Testis (tissue), 2 donors: ENCODE measurements at regions not wholly inside any gene's neighbourhood (a gene's known extent, or its start where the extent isn't known, plus 50 kb on each side); places are given as distances from the start of the nearest gene placed in this dataset.

Experiments used
- CTCF ChIP-seq, 3 experiments: fragments of 450-650 bp in 2 of 3; fragments of 200-600 bp in 1 of 3; sonication (generic) in 1 of 3; IDR thresholded peaks; one replicate each; pipeline ENCODE4 v1.5.1; 2016 to 2019; ENCODE audit warnings: antibody characterized with exemption in 3 of 3, mild to moderate bottlenecking in 2 of 3, moderate library complexity in 1 of 3
- POLR2A ChIP-seq: fragments of 450-650 bp; IDR thresholded peaks from one replicate; pipeline ENCODE4 v1.6.1; 2017; ENCODE audit warnings: antibody characterized with exemption, mild to moderate bottlenecking, moderate library complexity

GRCh38 chr21:35974775-35975174, 85.6 kb downstream of the SETD4 start:
- TF ChIP-seq POLR2A (no peak), CTCF (IDR thresholded peaks at IDR 0.05) (no peak)
